ENCODE measurements at regions not wholly inside any gene's neighbourhood (a gene's known extent, or its start where the extent isn't known, plus 50 kb on each side); places are given as distances from the start of the nearest gene placed in this dataset.

- no peak for DNase-seq
Observed at GRCh38 chr11:28442131-28442530, 333.9 kb downstream of the METTL15 start.

DNA sequence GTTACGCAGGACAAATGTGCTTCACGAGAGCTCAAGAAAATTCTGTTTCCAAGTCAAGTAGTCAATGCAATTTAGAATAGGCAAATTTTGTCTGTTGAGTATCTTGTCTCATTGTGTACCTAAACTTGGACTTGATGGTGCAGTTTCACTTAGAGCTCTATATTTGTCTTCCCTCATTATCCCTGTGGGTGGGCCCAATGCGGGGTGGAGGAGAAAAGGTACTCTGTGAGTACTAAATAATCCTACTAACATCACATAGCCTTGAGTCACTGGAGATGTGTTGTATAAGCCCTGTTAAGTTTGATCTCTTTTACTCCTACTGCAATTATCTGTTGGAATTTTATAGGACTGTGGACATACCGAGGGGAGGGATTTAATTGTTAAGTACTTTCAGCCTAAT is 331.2 kb downstream of the METTL15 start:
- DNase-seq = no peak

DNA sequence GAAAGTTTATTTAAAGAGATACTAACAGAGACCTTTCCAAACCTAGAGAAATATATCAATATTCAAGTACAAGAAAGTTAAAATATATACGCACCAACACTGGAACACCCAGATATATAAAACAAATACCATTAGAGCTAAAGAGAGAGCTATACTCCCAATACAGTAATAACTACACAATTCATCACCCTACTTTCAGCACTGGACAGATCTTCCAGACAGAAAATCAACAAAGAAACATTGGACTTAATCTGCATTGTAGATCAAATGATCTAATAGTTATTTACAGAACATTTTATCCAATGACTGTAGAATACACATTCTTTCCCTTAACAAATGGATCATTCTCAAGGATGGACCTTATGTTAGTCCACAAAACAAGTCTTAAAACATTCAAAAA is 311.9 kb downstream of the METTL15 start:
- DNase-seq = no peak

DNA sequence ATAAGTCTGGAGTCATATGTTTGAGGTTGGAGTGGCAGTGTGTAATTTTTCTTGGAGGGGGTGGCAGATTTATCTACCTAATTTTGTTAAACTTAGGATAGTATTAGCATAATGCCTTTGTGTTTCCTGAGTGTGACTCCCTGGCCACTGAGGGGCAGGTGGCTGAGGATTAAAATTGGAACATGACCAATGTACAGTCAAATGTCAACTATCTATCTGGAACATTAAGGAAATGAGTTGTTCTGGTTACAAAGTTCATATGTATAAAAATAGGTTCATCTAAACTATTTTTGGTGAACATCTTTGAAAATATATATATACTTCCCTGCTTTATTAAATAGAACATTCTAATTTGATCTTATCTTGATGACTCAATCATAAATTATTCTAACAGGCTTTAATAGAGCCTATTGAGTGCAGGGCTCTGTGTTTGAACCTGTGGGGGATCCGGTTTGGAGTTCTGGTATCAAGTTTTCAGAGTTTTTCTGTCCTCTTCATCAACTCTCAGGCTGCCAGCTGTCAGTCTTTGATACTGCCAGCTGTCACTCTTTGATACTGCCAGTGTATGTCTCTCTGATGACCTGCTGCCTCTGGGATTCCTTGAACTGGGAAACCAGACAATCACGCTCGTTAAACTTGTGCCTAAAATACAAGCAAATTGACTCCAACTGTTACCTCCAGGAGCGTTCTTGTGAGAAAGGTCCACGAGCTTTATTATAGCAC is 309.6 kb downstream of the METTL15 start:
- no peak for DNase-seq

DNA sequence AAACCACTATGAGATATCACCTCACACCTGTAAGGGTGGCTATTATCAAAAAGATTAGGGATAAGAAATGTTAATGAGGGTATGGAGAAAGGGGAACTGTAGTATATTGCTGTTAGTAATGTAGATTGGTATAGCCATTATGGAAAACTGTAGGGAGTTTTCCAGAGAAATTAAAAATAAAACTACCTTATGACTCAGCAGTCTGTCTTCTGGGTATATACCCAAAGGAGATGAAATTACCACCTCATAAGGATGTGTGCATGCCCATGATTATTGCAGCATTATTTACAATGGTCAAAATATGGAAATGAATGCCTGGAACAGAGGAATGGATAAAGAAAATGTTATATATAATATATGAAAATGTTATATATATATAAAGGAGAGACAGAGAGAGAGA is 303.8 kb downstream of the METTL15 start:
- DNase-seq = no peak

- DNase-seq = no peak
Observed at GRCh38 chr11:28401446-28401845, 293.3 kb downstream of the METTL15 start.

DNA sequence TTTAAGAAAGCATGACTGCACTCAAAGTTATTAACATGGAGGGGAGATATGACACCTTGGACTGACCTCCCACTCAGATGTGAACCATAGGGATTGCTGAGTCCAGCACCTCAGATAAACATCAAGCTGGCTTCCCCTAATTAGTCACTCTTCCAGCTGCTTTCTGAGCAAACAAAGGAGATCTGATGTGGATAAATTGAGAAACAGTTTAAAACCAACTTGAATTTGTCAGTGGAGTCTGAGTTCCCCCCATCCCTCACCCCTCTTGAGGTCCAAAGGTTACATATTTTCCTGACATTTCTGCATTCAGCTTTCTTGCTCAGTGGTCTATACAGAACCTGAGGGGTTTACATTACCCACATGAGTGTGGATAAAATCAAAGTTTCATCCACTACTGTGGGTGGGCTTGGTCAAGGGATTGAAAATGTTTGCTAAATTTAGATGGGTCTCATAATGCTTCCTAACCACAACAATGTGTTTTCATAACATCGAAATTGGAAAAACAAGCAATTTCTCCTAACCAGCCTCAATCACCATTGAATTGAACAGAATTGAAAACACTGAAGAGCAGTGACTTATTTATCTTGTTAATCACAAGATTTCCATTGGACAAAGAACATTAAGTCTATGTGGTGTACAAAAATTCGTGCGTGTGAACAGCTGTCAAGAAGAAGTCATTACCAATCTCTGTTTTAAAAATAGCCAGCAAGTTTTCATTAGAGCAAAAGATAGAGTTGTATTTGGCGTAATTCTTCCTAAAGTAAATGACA is 292.3 kb downstream of the METTL15 start:
- DNase-seq = no peak

DNA sequence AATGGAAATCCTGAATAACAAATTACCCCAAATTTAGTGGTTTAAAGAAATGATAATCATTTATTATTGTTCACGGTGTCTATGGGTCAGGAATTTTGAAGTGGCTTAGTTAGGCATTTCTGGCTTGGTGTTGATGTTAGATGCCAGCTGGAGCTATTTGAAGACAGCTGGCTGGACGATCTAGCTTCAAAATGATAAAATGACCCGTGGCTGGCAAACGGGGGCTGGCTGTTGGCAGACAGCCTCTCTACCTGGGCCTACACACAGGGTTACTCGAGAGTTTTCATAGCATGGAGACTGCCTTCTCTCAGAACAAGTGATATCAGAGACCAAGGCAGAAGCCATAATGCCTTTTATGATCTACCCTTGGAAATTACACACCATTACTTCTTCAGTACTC is 285.2 kb downstream of the METTL15 start:
- DNase-seq = no peak

GRCh38 chr11:28384418-28384817 is 276.2 kb downstream of the METTL15 start:
- no peak for DNase-seq

GRCh38 chr11:28383456-28383855 is 275.3 kb downstream of the METTL15 start:
- DNase-seq = no peak

Measured in hematopoietic multipotent progenitor cell treated with erythropoietin and hydrocortisone succinate and interleukin-3 and kit ligand, for 6 days (in vitro differentiated cells).